Keratinocyte (primary cell): ENCODE measurements at regions not wholly inside any gene's neighbourhood (a gene's known extent, or its start where the extent isn't known, plus 50 kb on each side); places are given as distances from the start of the nearest gene placed in this dataset.

Experiments
- DNase-seq: peaks from one replicate; pipeline ENCODE4 v3.0.0-alpha.2; 2011; ENCODE audit warnings: low read depth, missing footprints, low spot score
- FAIRE-seq: peaks from 2 replicates; lab custom pipeline; 2011; peaks lifted over from hg19 to GRCh38; lab: Jason Lieb, UNC
- H2AFZ ChIP-seq: 2 replicates; pipeline ENCODE4 v1.6.0; 2012; ENCODE audit warnings: low read length, control low read depth, inconsistent platforms; ENCODE audit not compliant: control insufficient read depth
- H3K27ac ChIP-seq: 2 replicates; pipeline ENCODE4 v1.5.1; 2011; ENCODE audit warnings: low read length; ENCODE audit not compliant: control insufficient read depth, insufficient read depth
- H3K27me3 ChIP-seq: 3 replicates; pipeline ENCODE4 v1.6.0; 2011; ENCODE audit warnings: low read length; ENCODE audit not compliant: control insufficient read depth, insufficient read depth; ENCODE audit errors: extremely low read depth
- H3K36me3 ChIP-seq, 2 experiments: 2 replicates in 1 of 2; 3 replicates in 1 of 2; pipeline ENCODE4 v1.5.1; 2011; ENCODE audit warnings: low read length in 2 of 2, mild to moderate bottlenecking in 1 of 2; ENCODE audit not compliant: control insufficient read depth in 2 of 2, insufficient read depth in 2 of 2; ENCODE audit errors: extremely low read depth in 1 of 2
- H3K4me1 ChIP-seq: 3 replicates; pipeline ENCODE4 v1.5.1; 2011; ENCODE audit warnings: low read length; ENCODE audit not compliant: control insufficient read depth, insufficient read depth; ENCODE audit errors: extremely low read depth
- H3K4me2 ChIP-seq: 3 replicates; pipeline ENCODE4 v1.6.0; 2011; ENCODE audit warnings: low read depth, low read length; ENCODE audit not compliant: control insufficient read depth, insufficient read depth; ENCODE audit errors: extremely low read depth
- H3K4me3 ChIP-seq, 3 experiments: fragments of 200-600 bp in 1 of 3; sonication (generic) in 1 of 3; 2 replicates in 2 of 3; 3 replicates in 1 of 3; pipeline ENCODE4 v1.5.1; 2011 to 2016; ENCODE audit warnings: low read length in 3 of 3, mild to moderate bottlenecking in 3 of 3, control low read depth in 2 of 3, inconsistent platforms in 1 of 3, low read depth in 1 of 3, mixed read lengths in 1 of 3, mixed run types in 1 of 3, moderate library complexity in 1 of 3; ENCODE audit not compliant: control insufficient read depth in 2 of 3, insufficient read depth in 2 of 3; ENCODE audit errors: extremely low read depth in 1 of 3
- H3K79me2 ChIP-seq: 2 replicates; pipeline ENCODE4 v1.6.0; 2012; ENCODE audit warnings: low read length; ENCODE audit not compliant: control insufficient read depth, insufficient read depth
- H3K9ac ChIP-seq: 3 replicates; pipeline ENCODE4 v1.6.0; 2011; ENCODE audit warnings: low read length; ENCODE audit not compliant: control insufficient read depth, insufficient read depth; ENCODE audit errors: extremely low read depth
- H3K9me1 ChIP-seq: 3 replicates; pipeline ENCODE4 v1.6.0; 2011; ENCODE audit warnings: low read length; ENCODE audit not compliant: control insufficient read depth, insufficient read depth; ENCODE audit errors: extremely low read depth
- H3K9me3 ChIP-seq: 2 replicates; pipeline ENCODE4 v1.5.1; 2012; ENCODE audit warnings: low read depth, low read length; ENCODE audit not compliant: control insufficient read depth
- H4K20me1 ChIP-seq: 3 replicates; pipeline ENCODE4 v1.6.0; 2011; ENCODE audit warnings: low read length; ENCODE audit not compliant: control insufficient read depth, insufficient read depth; ENCODE audit errors: extremely low read depth
- EZH2 ChIP-seq: IDR thresholded peaks from one replicate; pipeline ENCODE4 v1.6.1; 2012; ENCODE audit warnings: inconsistent platforms, mild to moderate bottlenecking, low read length, moderate library complexity
- dilution Hi-C: fragments of 300-500 bp; cut with MboI; formaldehyde crosslinking; loops from one replicate; pipeline ENCODE4 v1.7.0; 2020; ENCODE audit warnings: low sequenced_read_pairs; ENCODE audit not compliant: extremely low pct_ligation_motif_present
- TF ChIP-seq, protein P1 (sequence below), 3 experiments: IDR thresholded peaks in 1 of 3; conservative IDR thresholded peaks in 1 of 3; optimal IDR thresholded peaks in 1 of 3; 2 replicates in 2 of 3; 3 replicates in 1 of 3; pipeline versions ENCODE3 to v1.5.1; 2011; ENCODE audit warnings: low read length in 3 of 3, mild to moderate bottlenecking in 3 of 3, moderate library complexity in 2 of 3, control low read depth in 1 of 3, inconsistent platforms in 1 of 3; ENCODE audit not compliant: insufficient read depth in 2 of 3; ENCODE audit errors: extremely low read depth in 1 of 3

GRCh38 chr4:164359881-164360280, 394.1 kb upstream of the SMIM31 start:
- Histone ChIP-seq H4K20me1 (no peaks in the 10 kb centered on the region), H3K9ac (no peak overlapping the region), H3K79me2 (no peaks in the 10 kb centered on the region), H3K36me3 (no peaks in the 10 kb centered on the region), H3K4me1 (no peaks in the 10 kb centered on the region), H3K27ac (no peak overlapping the region), H3K4me2 (no peak overlapping the region), H2AFZ (no peak overlapping the region), H3K9me1 (no peaks in the 10 kb centered on the region), H3K4me3 (no peak overlapping the region), H3K27me3 (no peaks in the 10 kb centered on the region), H3K9me3 (no peaks in the 10 kb centered on the region)
- dilution Hi-C loops: no loop called here
- DNase-seq (no peak), FAIRE-seq (no peak)
- TF ChIP-seq EZH2: no peak
- TF ChIP-seq, protein P1, sequence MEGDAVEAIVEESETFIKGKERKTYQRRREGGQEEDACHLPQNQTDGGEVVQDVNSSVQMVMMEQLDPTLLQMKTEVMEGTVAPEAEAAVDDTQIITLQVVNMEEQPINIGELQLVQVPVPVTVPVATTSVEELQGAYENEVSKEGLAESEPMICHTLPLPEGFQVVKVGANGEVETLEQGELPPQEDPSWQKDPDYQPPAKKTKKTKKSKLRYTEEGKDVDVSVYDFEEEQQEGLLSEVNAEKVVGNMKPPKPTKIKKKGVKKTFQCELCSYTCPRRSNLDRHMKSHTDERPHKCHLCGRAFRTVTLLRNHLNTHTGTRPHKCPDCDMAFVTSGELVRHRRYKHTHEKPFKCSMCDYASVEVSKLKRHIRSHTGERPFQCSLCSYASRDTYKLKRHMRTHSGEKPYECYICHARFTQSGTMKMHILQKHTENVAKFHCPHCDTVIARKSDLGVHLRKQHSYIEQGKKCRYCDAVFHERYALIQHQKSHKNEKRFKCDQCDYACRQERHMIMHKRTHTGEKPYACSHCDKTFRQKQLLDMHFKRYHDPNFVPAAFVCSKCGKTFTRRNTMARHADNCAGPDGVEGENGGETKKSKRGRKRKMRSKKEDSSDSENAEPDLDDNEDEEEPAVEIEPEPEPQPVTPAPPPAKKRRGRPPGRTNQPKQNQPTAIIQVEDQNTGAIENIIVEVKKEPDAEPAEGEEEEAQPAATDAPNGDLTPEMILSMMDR (optimal IDR thresholded peaks at IDR 0.05 in 1 of 3, IDR thresholded peaks at IDR 0.05 in 1 of 3, conservative IDR thresholded peaks at IDR 0.05 in 1 of 3; ENCODE audit: extremely low read depth in 1 of 3, insufficient read depth in 2 of 3, low read length in 3 of 3): no peak

GRCh38 chr4:164368894-164369293, 385.0 kb upstream of the SMIM31 start:
- Histone ChIP-seq H3K27me3 (no peaks in the 10 kb centered on the region), H4K20me1 (no peaks in the 10 kb centered on the region), H3K36me3 (no peaks in the 10 kb centered on the region), H3K4me1 (no peaks in the 10 kb centered on the region), H3K9ac (no peak overlapping the region), H3K27ac (no peak overlapping the region), H3K4me3 (no peak overlapping the region), H2AFZ (no peak overlapping the region), H3K9me1 (no peaks in the 10 kb centered on the region), H3K4me2 (no peak overlapping the region), H3K9me3 (no peaks in the 10 kb centered on the region), H3K79me2 (no peaks in the 10 kb centered on the region)
- dilution Hi-C loops: no loop called here
- TF ChIP-seq, protein P1 (optimal IDR thresholded peaks at IDR 0.05 in 1 of 3, IDR thresholded peaks at IDR 0.05 in 1 of 3, conservative IDR thresholded peaks at IDR 0.05 in 1 of 3; ENCODE audit: extremely low read depth in 1 of 3, insufficient read depth in 2 of 3, low read length in 3 of 3): no peak
- TF ChIP-seq EZH2: no peak
- DNase-seq: no peak
- no peak for FAIRE-seq
